ENCODE measurements at regions not wholly inside any gene's neighbourhood (a gene's known extent, or its start where the extent isn't known, plus 50 kb on each side); places are given as distances from the start of the nearest gene placed in this dataset.

DNA sequence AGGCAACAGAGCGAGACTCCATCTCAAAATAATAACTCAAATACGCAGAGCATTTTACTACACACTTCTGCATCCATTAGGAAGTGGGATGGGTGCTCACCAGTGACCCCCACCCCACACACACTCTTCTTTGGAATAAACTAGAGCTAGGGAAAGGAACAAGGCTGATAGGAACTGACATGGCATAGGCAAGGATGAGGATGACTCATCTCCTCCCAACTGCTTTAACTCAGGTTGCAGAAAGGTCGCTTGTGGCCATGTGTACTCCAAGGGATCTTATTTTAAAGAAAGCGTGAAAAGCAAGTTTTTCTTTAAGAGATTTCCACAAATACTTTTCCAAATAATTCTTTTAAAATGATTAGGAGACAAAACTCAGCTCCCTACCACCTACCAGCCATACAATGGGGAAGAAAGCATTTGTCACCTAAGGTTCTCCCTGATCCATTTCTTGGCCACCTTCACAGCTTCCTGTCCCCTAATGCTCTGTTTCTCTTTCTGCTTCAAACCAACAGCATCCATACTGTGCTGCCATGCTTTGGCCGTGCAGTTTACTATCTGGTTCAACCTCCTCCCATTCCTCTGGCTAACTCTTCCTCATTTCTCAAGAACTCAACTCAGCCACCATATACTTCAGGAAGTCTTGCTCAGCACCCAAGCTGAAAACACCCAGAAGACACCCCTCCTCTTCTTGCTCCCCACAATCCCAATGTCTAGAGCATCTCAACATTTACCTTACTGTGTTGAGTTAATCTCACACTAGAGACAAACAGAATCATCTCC lies 211.9 kb downstream of the ACTL7B start:
- peaks cover 0 to 6% of the 10 kb centered on the region in 2 experiments; a peak in 2 of 5 replicates for H3K27me3 ChIP-seq (ENCODE audit: control insufficient read depth in 1 of 2, insufficient read depth in 2 of 2, low read length in 2 of 2)
- H3K9me3 ChIP-seq (ENCODE audit: low read length): no peaks in the 10 kb centered on the region
- 32% methylated on average over 5 of the region's 5 CpGs for WGBS (ENCODE audit: low lambda C conversion rate)
- H3K36me3 ChIP-seq (replicated peaks in 1 of 2; ENCODE audit: control insufficient read depth in 1 of 2, insufficient read depth in 2 of 2, low read length in 2 of 2): no peaks in the 10 kb centered on the region
- H3K27ac ChIP-seq (ENCODE audit: extremely low read length, insufficient read depth, low read length): no peak overlapping the region
- intact Hi-C loops (cut with micrococcal nuclease; ENCODE audit: unreplicated experiment): loop anchor here (1.0 kb wide), 1 partner anchor 35 kb away; no protein-coding TSS in a partner anchor
- TF ChIP-seq ZNF432 (CRISPR knock-in tag; IDR thresholded peaks at IDR 0.05; ENCODE audit: borderline replicate concordance): no peak
- no peak for TF ChIP-seq KDM5B (CRISPR knock-in tag; IDR thresholded peaks at IDR 0.05; ENCODE audit: borderline replicate concordance)
- TF ChIP-seq MIER2 (CRISPR knock-in tag; IDR thresholded peaks at IDR 0.05): no peak
- no peak for TF ChIP-seq YY1 (IDR thresholded peaks at IDR 0.05; ENCODE audit: insufficient read depth, insufficient replicate concordance, low read depth, low read length)
- no peak for TF ChIP-seq ZNF264 (CRISPR knock-in tag; IDR thresholded peaks at IDR 0.05)
- no peak for TF ChIP-seq KLF9 (CRISPR knock-in tag; IDR thresholded peaks at IDR 0.05; ENCODE audit: low read depth)
- no peak for TF ChIP-seq RNF2 (conservative IDR thresholded peaks at IDR 0.05; ENCODE audit: low read depth)
- TF ChIP-seq, protein P1, sequence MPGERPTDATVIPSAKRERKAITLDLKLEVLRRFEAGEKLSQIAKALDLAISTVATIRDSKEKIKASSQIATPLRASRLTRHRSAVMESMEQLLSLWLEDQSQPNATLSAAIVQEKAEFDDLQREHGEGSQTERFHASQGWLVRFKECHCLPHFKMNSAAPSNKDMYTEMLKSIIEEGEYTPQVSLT (CRISPR knock-in tag; IDR thresholded peaks at IDR 0.05; ENCODE audit: borderline replicate concordance, low read depth): no peak
- TF ChIP-seq, protein P2, sequence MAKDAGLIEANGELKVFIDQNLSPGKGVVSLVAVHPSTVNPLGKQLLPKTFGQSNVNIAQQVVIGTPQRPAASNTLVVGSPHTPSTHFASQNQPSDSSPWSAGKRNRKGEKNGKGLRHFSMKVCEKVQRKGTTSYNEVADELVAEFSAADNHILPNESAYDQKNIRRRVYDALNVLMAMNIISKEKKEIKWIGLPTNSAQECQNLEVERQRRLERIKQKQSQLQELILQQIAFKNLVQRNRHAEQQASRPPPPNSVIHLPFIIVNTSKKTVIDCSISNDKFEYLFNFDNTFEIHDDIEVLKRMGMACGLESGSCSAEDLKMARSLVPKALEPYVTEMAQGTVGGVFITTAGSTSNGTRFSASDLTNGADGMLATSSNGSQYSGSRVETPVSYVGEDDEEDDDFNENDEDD (CRISPR knock-in tag; IDR thresholded peaks at IDR 0.05; ENCODE audit: borderline replicate concordance): no peak
- no peak for TF ChIP-seq NFIB (CRISPR knock-in tag; IDR thresholded peaks at IDR 0.05; ENCODE audit: borderline replicate concordance)
- H3K79me2 ChIP-seq (ENCODE audit: insufficient read depth, low read length): no peaks in the 10 kb centered on the region
- ChIA-PET POLR2A (no interaction called here), CTCF (ENCODE audit: low intra/inter-chr PET ratio, low total read pairs) (no interaction called here)
- no peak overlapping the region for H2AFZ ChIP-seq (ENCODE audit: low read length)
- no peaks in the 10 kb centered on the region for H4K20me1 ChIP-seq (ENCODE audit: insufficient read depth, low read length)
- H3K9ac ChIP-seq (ENCODE audit: insufficient read depth, low read depth, low read length): no peak overlapping the region
- no peak overlapping the region for H3K4me2 ChIP-seq (ENCODE audit: low read depth, low read length)
- no peak for ATAC-seq
- BruUV-seq (replicated peaks): no TSS peak
- no peak for FAIRE-seq
- no peak for DNase-seq (ENCODE audit: low spot score)
- in situ Hi-C loops (cut with HindIII; ENCODE audit: extremely low pct_ligation_motif_present, low pct_unique_long_range_greater_than_20kb): no loop called here
- H3K4me1 ChIP-seq (ENCODE audit: insufficient read depth, low read length): no peaks in the 10 kb centered on the region
- no peak overlapping the region for H3K4me3 ChIP-seq (replicated peaks in 1 of 3; ENCODE audit: insufficient read depth in 1 of 3, low read depth in 2 of 3, low read length in 3 of 3)

Measured in HepG2 (cell line).